Fibroblast of gingiva (primary cell): ENCODE measurements at regions not wholly inside any gene's neighbourhood (a gene's known extent, or its start where the extent isn't known, plus 50 kb on each side); places are given as distances from the start of the nearest gene placed in this dataset.

Source experiments
- DNase-seq: peaks from one replicate; pipeline ENCODE4 v3.0.0-alpha.2; 2011; ENCODE audit warnings: low read depth

- no peak for DNase-seq
Observed at GRCh38 chrX:23228950-23229448, 105.7 kb upstream of the PTCHD1 start.

GRCh38 chrX:23235051-23235450 lies 99.6 kb upstream of the PTCHD1 start:
- DNase-seq = no peak

- DNase-seq = peak; percentile 1
Observed at GRCh38 chrX:23246001-23246400, 88.6 kb upstream of the PTCHD1 start.

- DNase-seq = no peak
Observed at GRCh38 chrX:23248187-23248586, 86.5 kb upstream of the PTCHD1 start.

- DNase-seq = no peak
Observed at GRCh38 chrX:23251043-23251442, 83.6 kb upstream of the PTCHD1 start.

GRCh38 chrX:23263892-23264291 lies 70.8 kb upstream of the PTCHD1 start:
- DNase-seq = no peak

GRCh38 chrX:23269923-23270322 lies 64.7 kb upstream of the PTCHD1 start:
- no peak for DNase-seq

GRCh38 chrX:23271026-23271425 lies 63.6 kb upstream of the PTCHD1 start:
- DNase-seq = no peak

GRCh38 chrX:23276475-23276874 lies 58.2 kb upstream of the PTCHD1 start:
- no peak for DNase-seq
